GM23248 (cell line): ENCODE measurements at regions not wholly inside any gene's neighbourhood (a gene's known extent, or its start where the extent isn't known, plus 50 kb on each side); places are given as distances from the start of the nearest gene placed in this dataset.
"Not testable (repeated sequence)": the region's sequence is repeated elsewhere in the genome, so short reads cannot be mapped to it uniquely, and the experiment has no call there.

Experiments
- DNase-seq: peaks from one replicate; pipeline ENCODE4 v3.0.0-alpha.2; 2015
- H2AFZ ChIP-seq: fragments of 200-600 bp; sonication (generic); 2 replicates; pipeline ENCODE4 v1.6.1; 2016; ENCODE audit warnings: antibody characterized with exemption
- H3F3A ChIP-seq: fragments of 200-600 bp; sonication (generic); 2 replicates; pipeline ENCODE4 v1.6.1; 2016; ENCODE audit warnings: mild to moderate bottlenecking, antibody characterized with exemption, mixed run types; ENCODE audit not compliant: insufficient read depth
- H3K27ac ChIP-seq: fragments of 200-600 bp; sonication (generic); 2 replicates; pipeline ENCODE4 v1.5.1; 2016; ENCODE audit warnings: mild to moderate bottlenecking
- H3K27me3 ChIP-seq: fragments of 200-600 bp; sonication (generic); replicated peaks from 2 replicates; pipeline ENCODE4 v1.6.1; 2016; ENCODE audit warnings: mild to moderate bottlenecking; ENCODE audit not compliant: insufficient read depth
- H3K36me3 ChIP-seq: fragments of 200-600 bp; sonication (generic); 2 replicates; pipeline ENCODE4 v1.6.1; 2016; ENCODE audit warnings: low read depth, mild to moderate bottlenecking
- H3K4me1 ChIP-seq: fragments of 200-600 bp; sonication (generic); 2 replicates; pipeline ENCODE4 v1.6.1; 2016; ENCODE audit warnings: mild to moderate bottlenecking; ENCODE audit not compliant: insufficient read depth
- H3K4me2 ChIP-seq: fragments of 200-600 bp; sonication (generic); one replicate; pipeline ENCODE4 v1.6.1; 2016; ENCODE audit warnings: mild to moderate bottlenecking; ENCODE audit not compliant: unreplicated experiment
- H3K4me3 ChIP-seq: fragments of 200-600 bp; sonication (generic); 2 replicates; pipeline ENCODE4 v1.5.1; 2016; ENCODE audit warnings: mild to moderate bottlenecking
- H3K79me2 ChIP-seq: fragments of 200-600 bp; sonication (generic); 2 replicates; pipeline ENCODE4 v1.6.1; 2016; ENCODE audit warnings: mild to moderate bottlenecking; ENCODE audit not compliant: insufficient read depth
- H3K9ac ChIP-seq: fragments of 200-600 bp; sonication (generic); 2 replicates; pipeline ENCODE4 v1.6.1; 2016; ENCODE audit warnings: mild to moderate bottlenecking
- H3K9me2 ChIP-seq: fragments of 200-600 bp; sonication (generic); 2 replicates; pipeline ENCODE4 v1.6.1; 2016; ENCODE audit warnings: mixed run types, mild to moderate bottlenecking, moderate library complexity; ENCODE audit not compliant: insufficient read depth
- H3K9me3 ChIP-seq: fragments of 200-600 bp; sonication (generic); one replicate; pipeline ENCODE4 v1.6.1; 2017; ENCODE audit warnings: low read depth
- H4K20me1 ChIP-seq: fragments of 200-600 bp; sonication (generic); 2 replicates; pipeline ENCODE4 v1.6.0; 2016; ENCODE audit not compliant: insufficient read depth
- EZH2 ChIP-seq: fragments of 200-600 bp; sonication (generic); IDR thresholded peaks from 2 replicates; pipeline ENCODE4 v1.6.1; 2018; ENCODE audit warnings: antibody characterized with exemption, mild to moderate bottlenecking; ENCODE audit not compliant: insufficient read depth, poor library complexity, severe bottlenecking
- EZH2phosphoT487 ChIP-seq: fragments of 200-600 bp; sonication (generic); IDR thresholded peaks from 2 replicates; pipeline ENCODE4 v1.6.1; 2018; ENCODE audit warnings: antibody characterized with exemption, moderate library complexity, mild to moderate bottlenecking, low read depth; ENCODE audit not compliant: insufficient read depth
- WGBS, 2 experiments: methylation state at CpG; one replicate each; pipeline ENCODE4 v1.1.6; 2015 to 2017; ENCODE audit warnings: low lambda C conversion rate in 2 of 2, low coverage in 1 of 2; ENCODE audit errors: missing lambda C conversion rate in 2 of 2; 5-methylcytosine and 5-hydroxymethylcytosine counted together
- in situ Hi-C: fragments of 300-500 bp; cut with MboI; formaldehyde crosslinking; loops from 2 replicates; pipeline ENCODE4 v1.15.0; 2020

GRCh38 chr1:174090471-174090870 lies 68.3 kb upstream of the RC3H1 start:
- H3K36me3 ChIP-seq, result no peaks in the 10 kb centered on the region
- no peaks in the 10 kb centered on the region for H4K20me1 ChIP-seq
- no peaks in the 10 kb centered on the region for H3K4me1 ChIP-seq
- no peak overlapping the region for H3K4me3 ChIP-seq
- H3K9ac ChIP-seq, result no peak overlapping the region
- no peak overlapping the region for H3K27ac ChIP-seq
- 73 to 78% methylated on average over 3 of the region's 3 CpGs for WGBS, 2 experiments
- no peaks in the 10 kb centered on the region for H3K9me2 ChIP-seq
- no peak overlapping the region for H2AFZ ChIP-seq
- TF ChIP-seq EZH2 (no peak), EZH2phosphoT487 (no peak)
- H3K27me3 ChIP-seq, result peaks cover 6% of the 10 kb centered on the region; the same call in 1 of the 2 replicates
- in situ Hi-C loops, result loop anchor here (10.0 kb wide), 1 partner anchor 124 kb away; no protein-coding TSS in a partner anchor
- no peak for DNase-seq
- no peaks in the 10 kb centered on the region for H3K9me3 ChIP-seq
- H3K79me2 ChIP-seq, result no peaks in the 10 kb centered on the region
- no peaks in the 10 kb centered on the region for H3F3A ChIP-seq
- H3K4me2 ChIP-seq, result no peak overlapping the region

GRCh38 chr1:174080819-174081218 lies 58.7 kb upstream of the RC3H1 start:
- no peaks in the 10 kb centered on the region for H3K9me3 ChIP-seq
- no peak overlapping the region for H3K4me3 ChIP-seq
- TF ChIP-seq EZH2phosphoT487 (no peak), EZH2 (no peak)
- no peaks in the 10 kb centered on the region; the same call in 1 of the 2 replicates for H3K27me3 ChIP-seq
- no peaks in the 10 kb centered on the region for H4K20me1 ChIP-seq
- H3K9me2 ChIP-seq, result no peaks in the 10 kb centered on the region
- no peak for DNase-seq
- in situ Hi-C loops, result no loop called here
- H2AFZ ChIP-seq, result no peak overlapping the region
- H3K36me3 ChIP-seq, result no peaks in the 10 kb centered on the region
- no peak overlapping the region for H3K9ac ChIP-seq
- H3K79me2 ChIP-seq, result no peaks in the 10 kb centered on the region
- no peaks in the 10 kb centered on the region for H3K4me1 ChIP-seq
- no peak overlapping the region for H3K27ac ChIP-seq
- H3F3A ChIP-seq, result no peaks in the 10 kb centered on the region
- no peak overlapping the region for H3K4me2 ChIP-seq
- WGBS, 2 experiments, result 41 to 79% methylated on average over 1 of the region's 1 CpG

GRCh38 chr1:174079796-174080195 lies 57.6 kb upstream of the RC3H1 start:
- TF ChIP-seq EZH2phosphoT487, result no peak
- TF ChIP-seq EZH2, result no peak
- Histone ChIP-seq H4K20me1 (no peaks in the 10 kb centered on the region), H3K9me3 (no peaks in the 10 kb centered on the region), H3K4me3 (no peak overlapping the region), H3K27ac (no peak overlapping the region), H3K9me2 (no peaks in the 10 kb centered on the region), H2AFZ (no peak overlapping the region), H3K27me3 (no peaks in the 10 kb centered on the region; the same call in 1 of the 2 replicates), H3K4me1 (no peaks in the 10 kb centered on the region), H3K4me2 (no peak overlapping the region), H3F3A (no peaks in the 10 kb centered on the region), H3K36me3 (no peaks in the 10 kb centered on the region), H3K9ac (no peak overlapping the region), H3K79me2 (no peaks in the 10 kb centered on the region)
- in situ Hi-C loops, result no loop called here
- no peak for DNase-seq

- H3K36me3 ChIP-seq, H3K27ac ChIP-seq, H3K4me2 ChIP-seq, H3K9ac ChIP-seq, H3K27me3 ChIP-seq, H3K4me3 ChIP-seq, H2AFZ ChIP-seq, H4K20me1 ChIP-seq, H3F3A ChIP-seq, H3K9me3 ChIP-seq, H3K4me1 ChIP-seq, in situ Hi-C loops, H3K79me2 ChIP-seq, H3K9me2 ChIP-seq: not testable (repeated sequence)
- DNase-seq, result peak; percentile 12
- 87% methylated on average over 5 of the region's 5 CpGs for WGBS, 2 experiments
Measured at GRCh38 chr1:174078916-174079315, 56.8 kb upstream of the RC3H1 start.

GRCh38 chr1:174077749-174078490 lies 55.8 kb upstream of the RC3H1 start:
- H2AFZ ChIP-seq, result peak overlapping the region; percentile 73
- no peaks in the 10 kb centered on the region for H3F3A ChIP-seq
- WGBS, 2 experiments, result 32 to 37% methylated on average over 7 of the region's 7 CpGs
- no peaks in the 10 kb centered on the region for H3K9me2 ChIP-seq
- no peak overlapping the region for H3K4me2 ChIP-seq
- H3K4me1 ChIP-seq, result no peaks in the 10 kb centered on the region
- TF ChIP-seq EZH2phosphoT487 (no peak), EZH2 (no peak)
- no peak overlapping the region for H3K4me3 ChIP-seq
- H3K9me3 ChIP-seq, result no peaks in the 10 kb centered on the region
- no peaks in the 10 kb centered on the region for H4K20me1 ChIP-seq
- no peaks in the 10 kb centered on the region for H3K79me2 ChIP-seq
- no peak overlapping the region for H3K9ac ChIP-seq
- DNase-seq, result no peak
- H3K27me3 ChIP-seq, result no peaks in the 10 kb centered on the region; the same call in 1 of the 2 replicates
- in situ Hi-C loops, result no loop called here
- H3K36me3 ChIP-seq, result no peaks in the 10 kb centered on the region
- H3K27ac ChIP-seq, result no peak overlapping the region
